Choroid plexus epithelial cell (primary cell): ENCODE measurements at regions not wholly inside any gene's neighbourhood (a gene's known extent, or its start where the extent isn't known, plus 50 kb on each side); places are given as distances from the start of the nearest gene placed in this dataset.

ENCODE experiments used
- DNase-seq: peaks from one replicate; pipeline ENCODE4 v3.0.0-alpha.2; 2010; ENCODE audit warnings: low read depth
- H3K4me3 ChIP-seq: 2 replicates; pipeline ENCODE4 v1.5.1; 2011; ENCODE audit warnings: low read depth, mild to moderate bottlenecking, control low read depth, low read length, moderate library complexity
- CTCF ChIP-seq: conservative IDR thresholded peaks from 2 replicates; pipeline ENCODE4 v1.5.1; 2011; ENCODE audit warnings: low read depth, mild to moderate bottlenecking, control low read depth, inconsistent platforms, low read length, moderate library complexity

DNA sequence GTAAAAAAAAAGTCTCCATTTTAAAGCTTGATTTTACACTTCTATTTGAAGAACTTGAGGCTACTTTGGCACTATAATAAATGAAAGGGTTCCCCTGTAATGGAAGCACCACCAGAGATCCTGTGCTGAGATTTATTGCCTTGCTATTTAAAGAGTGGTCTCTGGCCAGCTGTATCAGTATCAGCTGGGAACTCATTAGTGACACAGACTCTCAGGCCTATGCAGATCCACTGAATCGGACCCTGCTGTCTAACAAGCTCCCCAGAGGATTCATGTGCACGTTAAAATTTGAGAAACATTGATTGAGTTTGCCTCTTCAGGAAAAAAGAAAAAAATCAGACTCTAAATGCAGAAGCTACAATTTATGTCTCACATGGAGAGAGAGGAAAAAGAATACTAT, 299.9 kb upstream of the BMP2 start:
- no peak for DNase-seq
- TF ChIP-seq CTCF, result no peak
- H3K4me3 ChIP-seq, result no peak overlapping the region

- no peak overlapping the region for H3K4me3 ChIP-seq
- DNase-seq, result peak; percentile 60
- TF ChIP-seq CTCF, result no peak
Measured at GRCh38 chr20:6466075-6466810, 301.2 kb upstream of the BMP2 start.

- no peak for DNase-seq
- no peak overlapping the region for H3K4me3 ChIP-seq
- no peak for TF ChIP-seq CTCF
Measured at GRCh38 chr20:6450841-6451240, 316.6 kb upstream of the BMP2 start.

DNA sequence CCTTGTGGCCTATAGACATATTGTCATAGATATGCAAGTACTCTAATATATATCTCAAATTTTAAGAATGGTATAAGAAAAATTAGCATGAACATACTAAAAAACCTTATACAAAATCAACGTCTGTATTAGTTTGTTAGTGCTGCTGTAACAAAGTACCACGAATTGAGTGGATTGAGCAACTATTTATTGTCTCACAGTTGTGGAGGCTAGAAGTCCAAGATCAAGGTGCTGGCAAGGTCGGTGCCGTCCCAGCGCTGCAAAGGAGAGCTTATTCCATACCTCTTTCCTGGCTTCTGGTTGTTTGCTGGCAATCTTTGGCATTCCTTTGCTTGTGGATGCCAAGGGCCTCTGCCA, 317.6 kb upstream of the FERMT1 start:
- H3K4me3 ChIP-seq, result no peak overlapping the region
- no peak for TF ChIP-seq CTCF
- DNase-seq, result no peak

GRCh38 chr20:6439737-6440442, 317.1 kb upstream of the FERMT1 start:
- H3K4me3 ChIP-seq, result no peak overlapping the region
- peak; percentile 73 for DNase-seq
- TF ChIP-seq CTCF, result no peak

- TF ChIP-seq CTCF, result no peak
- no peak overlapping the region for H3K4me3 ChIP-seq
- DNase-seq, result no peak
Measured at GRCh38 chr20:6434131-6434530, 311.3 kb upstream of the FERMT1 start.

- TF ChIP-seq CTCF, result no peak
- DNase-seq, result no peak
- no peak overlapping the region for H3K4me3 ChIP-seq
Measured at GRCh38 chr20:6430381-6430780, 307.6 kb upstream of the FERMT1 start.
